ENCODE measurements at regions not wholly inside any gene's neighbourhood (a gene's known extent, or its start where the extent isn't known, plus 50 kb on each side); places are given as distances from the start of the nearest gene placed in this dataset.
"Not testable (repeated sequence)": the region's sequence is repeated elsewhere in the genome, so short reads cannot be mapped to it uniquely, and the experiment has no call there.

- no peak for DNase-seq
Measured at GRCh38 chr6:112899541-112899940, 552.4 kb downstream of the RFPL4B start.

GRCh38 chr6:112903361-112903760, 556.2 kb downstream of the RFPL4B start:
- no peak for DNase-seq

DNA sequence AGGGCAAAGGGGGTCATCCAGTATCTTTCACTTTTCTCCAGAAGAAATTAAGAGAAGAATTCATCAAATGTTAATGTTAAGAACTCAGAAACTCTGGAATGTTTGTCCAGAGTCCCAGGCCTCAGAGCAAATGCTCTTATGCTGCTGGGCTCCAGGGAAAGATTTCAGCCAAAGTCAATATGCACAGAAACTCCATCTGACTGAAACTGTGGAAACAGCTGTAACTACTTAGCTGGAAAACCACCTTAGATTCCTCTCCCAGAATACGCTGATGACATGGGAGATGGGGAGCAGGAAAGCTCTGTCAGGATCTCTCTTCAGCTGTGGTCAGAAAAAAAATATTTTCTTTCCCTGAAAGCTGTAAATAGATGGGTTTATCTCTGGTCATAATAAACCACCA, 559.6 kb downstream of the RFPL4B start:
- no peak for DNase-seq

- DNase-seq, result no peak
Measured at GRCh38 chr6:112909781-112910180, 562.7 kb downstream of the RFPL4B start.

DNA sequence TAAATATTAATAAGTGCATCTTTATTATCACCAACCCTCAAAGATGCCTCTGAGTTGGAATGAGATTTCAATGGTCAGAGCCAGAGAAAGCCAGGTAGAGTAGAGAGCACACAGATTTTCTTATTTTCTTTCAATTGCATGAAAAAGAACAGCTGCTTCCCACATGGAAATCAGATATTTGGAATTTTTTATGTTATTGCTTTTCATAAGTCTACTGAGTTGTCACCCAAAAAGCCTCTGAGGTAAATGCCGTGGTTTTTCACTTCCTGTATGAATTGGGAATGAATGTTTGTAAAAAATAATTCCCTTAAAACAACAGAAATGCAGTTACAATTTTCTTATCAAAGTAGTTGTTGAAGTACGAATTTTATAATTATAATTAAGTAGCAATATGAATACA, 563.1 kb downstream of the RFPL4B start:
- no peak for DNase-seq

- DNase-seq, result no peak
Measured at GRCh38 chr6:112911959-112912358, 564.8 kb downstream of the RFPL4B start.

- DNase-seq, result no peak
Measured at GRCh38 chr6:112912416-112913101, 565.4 kb downstream of the RFPL4B start.

DNA sequence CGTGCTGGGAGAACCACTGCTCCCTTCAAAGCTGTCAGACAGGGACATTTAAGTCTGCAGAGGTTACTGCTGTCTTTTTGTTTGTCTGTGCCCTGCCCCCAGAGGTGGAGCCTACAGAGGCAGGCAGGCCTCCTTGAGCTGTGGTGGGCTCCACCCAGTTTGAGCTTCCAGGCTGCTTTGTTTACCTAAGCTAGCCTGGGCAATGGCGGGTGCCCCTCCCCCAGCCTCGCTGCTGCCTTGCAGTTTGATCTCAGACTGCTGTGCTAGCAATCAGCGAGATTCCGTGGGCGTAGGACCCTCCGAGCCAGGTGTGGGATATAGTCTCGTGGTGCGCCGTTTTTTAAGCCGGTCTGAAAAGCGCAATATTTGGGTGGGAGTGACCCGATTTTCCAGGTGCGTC, 572.6 kb downstream of the RFPL4B start:
- not testable (repeated sequence) for DNase-seq

DNA sequence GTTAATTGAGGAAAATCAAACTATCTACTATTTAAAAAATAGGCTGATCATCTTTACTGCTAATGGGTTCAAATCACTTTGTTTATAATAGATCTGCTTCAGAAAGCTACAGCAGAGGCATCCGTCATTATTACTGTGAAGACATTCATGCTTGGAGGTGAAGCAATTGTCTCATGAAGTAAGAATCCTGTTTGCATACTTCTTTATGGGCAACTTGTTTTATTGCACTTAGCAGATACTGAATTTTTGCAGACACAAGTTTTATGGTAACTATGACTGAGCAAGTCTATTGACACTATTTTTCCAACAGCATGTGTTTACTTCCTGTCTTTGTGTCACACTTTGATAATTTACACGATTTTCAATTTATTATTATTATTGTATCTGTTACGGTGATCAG, 573.9 kb downstream of the RFPL4B start:
- no peak for DNase-seq

DNA sequence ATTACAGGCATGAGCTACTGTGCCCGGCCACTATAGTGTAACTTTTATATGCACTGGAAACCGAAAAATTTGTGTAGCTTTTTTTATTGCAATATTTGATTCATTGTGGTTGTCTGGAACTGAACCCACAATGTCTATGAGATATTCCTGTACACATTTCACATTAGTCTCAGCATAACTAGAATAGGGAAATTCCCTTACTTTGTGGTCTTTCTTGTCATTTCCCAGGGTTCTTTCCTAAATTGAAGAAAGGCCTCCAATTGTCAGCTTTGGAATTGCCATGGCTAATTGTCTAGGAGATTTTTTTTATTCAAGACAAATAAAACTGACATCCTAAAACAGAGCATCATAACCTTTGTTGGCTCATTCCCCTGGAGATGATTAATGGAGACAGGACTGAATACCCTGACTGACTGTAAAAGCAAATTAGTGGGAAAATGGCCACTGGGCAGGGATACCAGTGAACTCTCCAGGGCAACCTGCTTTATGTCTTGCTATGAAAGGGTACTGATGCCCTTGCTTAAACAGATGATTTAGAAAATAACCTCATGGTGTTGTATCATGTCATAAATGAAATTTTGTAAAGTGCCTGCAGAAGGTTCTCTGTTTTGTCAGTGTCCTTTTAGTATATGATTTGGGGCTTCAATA, 576.9 kb downstream of the RFPL4B start:
- no peak for DNase-seq

GRCh38 chr6:112925702-112926101, 578.6 kb downstream of the RFPL4B start:
- no peak for DNase-seq

- no peak for DNase-seq
Measured at GRCh38 chr6:112927641-112928320, 580.7 kb downstream of the RFPL4B start.

GRCh38 chr6:112929641-112930040, 582.5 kb downstream of the RFPL4B start:
- no peak for DNase-seq

DNA sequence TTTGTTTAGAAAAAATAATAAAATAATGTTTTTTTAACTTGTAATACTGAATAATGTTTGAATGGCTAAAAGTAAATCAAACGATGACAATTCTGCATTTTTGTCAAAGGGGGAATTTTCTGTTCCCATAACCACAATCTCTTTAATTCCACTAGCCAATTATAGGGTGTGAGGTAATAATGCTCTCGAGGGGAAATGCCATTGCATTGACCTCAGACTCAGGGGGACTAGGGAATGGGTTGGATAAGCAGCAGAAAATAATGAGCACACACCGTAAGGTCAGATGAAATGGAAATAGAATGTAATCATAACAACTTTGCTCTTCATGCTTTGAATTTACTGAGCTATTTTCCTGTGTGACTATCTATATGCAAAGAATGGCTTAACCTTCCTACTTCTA, 584.7 kb downstream of the RFPL4B start:
- DNase-seq, result no peak

- DNase-seq, result no peak
Measured at GRCh38 chr6:112933947-112934346, 586.8 kb downstream of the RFPL4B start.

GRCh38 chr6:112934433-112935327, 587.5 kb downstream of the RFPL4B start:
- no peak for DNase-seq

GRCh38 chr6:112935402-112936078, 588.4 kb downstream of the RFPL4B start:
- no peak for DNase-seq

DNA sequence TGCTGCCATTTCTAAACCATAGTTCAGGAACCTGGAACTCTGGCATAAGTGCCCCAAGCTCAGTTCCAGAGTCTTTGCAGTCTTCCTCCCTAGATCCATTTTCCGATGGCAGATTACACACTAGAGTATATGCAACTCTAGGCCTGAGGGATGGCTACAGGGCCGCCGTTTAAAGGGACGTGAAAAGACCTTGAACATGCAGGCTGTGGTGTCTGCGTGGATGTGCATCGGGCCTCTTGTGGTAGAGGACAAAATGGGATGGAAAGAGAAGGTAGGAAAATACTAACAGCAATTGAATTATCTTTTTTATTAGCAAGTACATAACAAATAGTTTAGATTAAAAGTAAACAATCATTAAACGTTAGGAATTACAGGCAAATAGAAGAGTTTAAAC, 588.9 kb downstream of the RFPL4B start:
- no peak for DNase-seq

DNA sequence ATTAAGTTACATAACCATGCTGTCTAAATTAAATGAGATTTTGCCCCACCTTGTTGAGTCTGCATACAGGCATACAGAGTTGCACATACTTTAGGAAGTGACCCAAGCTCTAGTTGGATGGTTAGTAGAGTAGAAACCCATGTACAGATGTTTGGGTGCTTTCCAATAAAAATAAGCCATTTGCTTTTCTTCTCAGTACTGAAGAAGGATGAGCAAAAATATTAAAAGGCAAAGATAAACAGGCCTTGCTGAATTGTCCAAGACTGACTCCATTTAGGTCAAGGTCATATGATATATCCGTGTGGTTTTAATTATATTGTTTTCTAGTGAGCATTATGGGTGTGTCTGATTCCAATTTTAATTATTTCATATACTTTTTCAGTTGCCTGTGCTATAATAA, 589.4 kb downstream of the RFPL4B start:
- no peak for DNase-seq

GRCh38 chr6:112937690-112938089, 590.6 kb downstream of the RFPL4B start:
- not testable (repeated sequence) for DNase-seq

DNA sequence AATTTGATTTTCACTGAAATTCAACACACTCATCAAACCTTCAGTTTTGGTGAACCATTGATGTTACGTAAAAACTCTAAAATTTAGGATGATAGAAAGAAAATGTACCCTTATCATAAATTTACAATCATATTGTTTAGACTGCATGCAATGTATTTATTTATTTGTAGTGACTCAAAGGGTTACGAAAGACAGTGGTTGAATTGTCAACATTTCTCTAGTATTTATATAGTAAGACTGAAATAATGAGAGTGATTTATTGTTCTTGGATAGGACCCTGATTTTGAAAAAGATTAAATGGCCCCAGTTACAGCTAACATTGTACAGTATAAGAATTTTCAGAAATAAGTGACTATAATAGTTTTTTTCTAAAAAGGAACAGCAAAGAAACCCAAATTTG, 591.5 kb downstream of the RFPL4B start:
- DNase-seq, result no peak

DNA sequence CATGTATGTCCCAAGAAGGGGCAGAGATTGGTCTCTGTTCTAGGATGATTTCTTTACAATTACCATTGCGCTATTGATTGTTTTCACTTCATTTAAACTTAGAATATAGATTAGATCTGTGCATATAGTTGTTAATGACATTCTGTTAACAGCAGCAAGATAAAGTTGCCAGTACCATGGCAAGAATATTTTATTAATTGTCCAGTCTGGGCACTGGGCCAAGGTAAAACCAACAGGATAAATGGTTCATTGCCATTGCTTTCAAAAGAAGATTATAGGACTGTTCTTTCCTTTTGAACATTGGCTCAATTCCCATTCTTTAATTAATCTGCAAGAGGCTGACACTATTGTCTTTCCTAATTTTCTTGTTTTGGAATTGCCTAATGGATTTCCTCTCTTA, 592.4 kb downstream of the RFPL4B start:
- DNase-seq, result no peak

DNA sequence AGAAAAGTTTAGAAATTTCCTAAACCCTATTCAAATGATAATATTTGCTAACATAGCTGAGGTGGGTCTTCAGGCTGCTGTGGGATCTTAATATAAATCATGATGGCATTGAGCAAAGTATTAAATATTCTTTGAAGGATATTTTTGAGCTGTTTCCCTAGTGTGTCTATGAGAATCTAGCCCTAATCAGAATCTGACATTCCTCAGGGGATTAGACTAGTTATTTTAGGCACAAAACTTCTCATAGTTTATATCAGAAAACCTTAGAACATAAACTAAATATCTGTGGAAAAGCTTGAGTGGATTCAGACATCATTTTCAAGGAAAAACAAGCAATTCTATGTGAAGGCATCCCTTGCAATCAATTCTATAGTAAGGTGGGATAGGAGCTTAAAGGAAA, 594.5 kb downstream of the RFPL4B start:
- no peak for DNase-seq
